HG02973 (cell line): ENCODE measurements at regions not wholly inside any gene's neighbourhood (a gene's known extent, or its start where the extent isn't known, plus 50 kb on each side); places are given as distances from the start of the nearest gene placed in this dataset.

ENCODE experiments used
- ATAC-seq: cut with Tn5 transposase; IDR thresholded peaks from one replicate; pipeline ENCODE4 v1.9.1; 2021; ENCODE audit warnings: moderate library complexity; ENCODE audit not compliant: unreplicated experiment

DNA sequence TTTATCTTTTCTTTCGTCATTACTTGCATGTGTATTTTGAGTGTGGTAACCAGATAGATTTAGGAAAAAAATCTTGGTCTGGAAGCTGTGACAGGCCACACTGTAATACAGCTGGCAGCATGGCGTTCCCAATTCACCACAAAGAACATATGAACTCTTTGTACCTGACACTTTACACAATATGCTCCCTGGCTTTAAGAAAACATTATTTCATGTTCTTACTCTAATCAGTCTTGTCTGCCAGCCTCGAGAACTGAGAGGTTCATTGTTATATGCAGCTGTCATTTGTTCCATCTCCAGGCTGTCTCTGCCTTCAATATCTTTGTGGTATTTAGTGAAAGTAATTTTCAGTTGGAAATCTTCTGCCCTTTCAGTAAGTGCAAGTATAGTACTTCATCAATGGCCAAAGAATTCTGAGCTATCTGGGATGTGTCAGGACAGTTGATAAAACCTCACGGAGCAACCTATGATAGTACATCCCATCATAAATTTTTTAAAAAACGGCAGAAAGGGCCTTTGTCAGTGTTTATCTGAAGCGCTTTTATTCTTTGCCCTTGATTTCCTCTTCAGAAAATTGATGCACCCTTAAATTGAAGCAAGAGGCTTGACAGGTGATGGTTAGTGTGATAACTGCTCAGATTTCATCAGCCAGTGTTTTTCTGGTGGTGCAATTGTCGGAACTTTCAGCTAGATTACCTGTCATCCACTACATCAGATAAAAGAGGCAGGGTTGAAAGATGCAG is 146.3 kb upstream of the SP8 start:
- no peak for ATAC-seq

DNA sequence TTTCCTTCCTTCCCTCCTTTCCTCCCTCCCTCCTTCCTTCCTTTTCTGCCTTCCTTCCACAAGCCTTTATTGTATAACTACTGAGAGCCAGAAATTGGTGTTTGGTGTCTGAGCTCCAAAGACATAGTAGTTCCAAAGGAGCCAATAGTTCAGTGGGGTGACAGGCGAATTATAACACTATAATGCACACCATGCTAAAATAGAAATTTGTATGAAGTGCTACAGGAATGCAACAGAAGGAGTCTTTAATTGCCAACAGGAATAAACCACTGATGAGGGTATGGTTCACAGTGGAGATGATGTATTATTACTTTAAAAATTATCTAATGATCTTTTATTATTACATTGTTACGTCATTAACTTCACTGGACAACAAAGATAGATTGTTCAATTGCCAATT is 158.8 kb upstream of the SP8 start:
- no peak for ATAC-seq

DNA sequence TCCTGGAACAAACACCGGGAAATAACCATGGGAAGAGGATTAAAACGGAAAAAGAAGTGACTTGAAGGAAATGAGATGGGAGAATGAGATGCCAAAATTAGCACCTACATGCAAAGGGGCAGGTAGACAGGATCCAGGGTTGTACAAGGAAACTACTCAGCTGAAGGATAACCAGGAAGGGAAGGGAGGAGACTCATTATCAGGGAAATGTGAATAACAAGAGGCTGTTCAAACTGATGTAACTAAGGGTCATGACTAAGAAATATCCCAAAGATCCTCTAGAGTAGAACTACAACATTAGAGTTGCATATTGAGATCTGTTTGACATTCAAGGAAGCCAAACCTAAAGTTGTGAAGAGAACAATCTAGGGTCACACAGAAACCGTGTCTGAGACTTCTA is 166.2 kb upstream of the SP8 start:
- ATAC-seq = no peak

DNA sequence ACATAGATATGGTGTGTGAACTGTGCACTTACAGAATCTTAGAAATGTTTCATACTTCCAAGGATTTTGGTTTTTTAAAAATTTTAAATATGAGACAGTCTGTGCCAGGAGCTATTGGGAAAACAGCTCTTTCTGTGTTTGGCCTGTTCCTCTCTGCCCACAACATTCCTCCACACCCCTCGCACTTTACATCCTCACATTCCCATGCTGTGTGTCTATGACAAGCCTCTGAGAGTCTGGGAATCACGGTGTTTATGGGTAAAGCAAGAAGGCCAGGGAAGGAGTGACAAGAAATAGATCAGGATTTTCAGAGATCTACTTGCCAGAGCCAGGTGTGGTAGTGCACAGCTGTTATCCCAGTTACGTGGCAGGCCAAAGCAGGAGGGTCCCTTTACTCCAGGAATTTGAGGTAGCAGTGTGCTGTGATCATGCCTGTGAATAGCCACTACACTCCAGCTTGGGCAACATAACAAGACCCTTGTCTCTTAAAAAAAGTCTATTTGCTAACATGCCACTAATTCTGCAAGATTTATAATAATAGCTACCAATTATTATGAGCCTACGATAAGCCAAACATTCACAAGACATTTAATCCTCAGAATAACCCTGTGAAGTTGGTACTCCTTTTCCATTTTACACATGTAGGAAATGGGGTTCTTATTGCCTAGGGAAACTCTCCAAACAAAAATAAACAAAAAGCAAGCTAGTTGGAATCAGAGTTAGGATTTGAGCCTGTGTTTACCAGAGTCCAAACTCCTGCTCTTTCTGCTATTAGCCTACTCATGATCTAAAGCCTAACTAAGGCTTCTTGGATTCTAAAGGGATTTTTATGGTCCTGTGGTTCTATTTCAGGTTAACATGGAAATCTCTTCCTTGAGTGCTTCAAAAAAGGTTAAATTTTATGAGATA is 168.3 kb upstream of the SP8 start:
- ATAC-seq = no peak

DNA sequence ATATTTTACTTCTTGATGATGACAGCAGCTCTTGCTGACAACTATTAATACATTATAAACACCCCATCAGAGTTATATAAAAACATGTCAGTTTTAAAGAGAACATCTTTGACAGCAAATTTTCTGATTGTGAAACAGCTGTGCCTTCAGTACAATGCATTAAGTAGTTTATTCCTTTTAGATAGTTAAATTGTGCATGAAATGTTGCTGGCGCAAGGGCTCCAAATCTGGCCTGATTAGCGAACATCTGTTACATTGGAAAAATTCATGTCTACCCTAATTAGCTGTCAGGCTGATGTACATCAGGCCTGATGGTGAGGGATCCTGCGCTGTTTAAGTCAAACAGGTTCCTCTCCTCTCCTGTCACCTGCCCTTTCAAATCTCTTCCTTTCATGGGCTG is 171.9 kb upstream of the SP8 start:
- no peak for ATAC-seq

DNA sequence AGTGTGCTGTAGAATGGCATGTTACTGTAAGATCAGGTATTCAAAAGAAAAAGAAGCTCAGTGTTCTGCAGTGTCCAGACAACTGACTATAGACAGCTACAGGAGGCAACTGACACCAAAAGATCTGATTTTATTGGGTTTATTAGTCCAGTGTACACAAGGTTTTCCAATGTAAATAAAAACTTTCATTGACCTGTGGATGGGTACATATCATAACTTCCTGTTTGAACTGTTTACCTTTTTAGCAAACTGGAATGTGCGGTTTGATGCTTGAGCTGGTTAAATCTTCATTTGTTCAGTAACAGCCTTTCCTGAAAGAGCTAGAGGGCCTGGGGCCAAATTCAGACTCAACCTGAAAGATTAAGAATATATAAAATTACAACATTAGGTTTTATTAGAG is 172.6 kb upstream of the SP8 start:
- ATAC-seq = no peak

DNA sequence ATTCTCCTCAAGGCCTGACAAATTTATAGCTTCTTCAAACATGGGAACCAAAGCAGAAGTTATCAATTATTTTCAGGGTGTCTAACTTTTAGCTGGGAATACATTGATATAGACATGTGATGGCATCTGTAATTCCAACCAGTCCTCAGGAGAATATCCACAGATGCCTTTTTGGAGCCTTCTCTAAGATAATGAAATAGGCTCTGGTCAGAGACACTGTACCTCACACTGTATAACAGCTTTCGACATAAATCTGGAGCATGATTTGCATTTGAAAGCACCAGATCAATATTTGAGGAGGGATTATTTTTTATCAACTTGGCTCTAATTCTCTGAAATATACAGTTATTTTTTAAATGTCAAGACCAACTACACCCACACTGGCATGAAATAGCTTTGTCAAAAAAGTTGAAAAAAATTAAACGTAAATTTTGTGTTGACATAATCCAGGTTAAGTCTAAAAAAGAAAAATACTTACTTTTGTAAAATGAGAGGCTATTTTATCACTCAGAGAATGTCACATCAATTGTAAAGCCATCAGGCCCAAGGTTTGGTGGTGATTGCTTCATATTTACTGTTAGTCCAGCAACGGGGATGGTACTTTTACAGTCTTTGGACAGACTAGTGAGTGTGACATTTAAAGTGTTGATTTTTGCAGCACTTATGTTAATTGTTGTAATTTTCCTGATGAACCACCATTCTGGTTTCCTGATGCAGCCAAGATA is 177.0 kb upstream of the SP8 start:
- no peak for ATAC-seq

DNA sequence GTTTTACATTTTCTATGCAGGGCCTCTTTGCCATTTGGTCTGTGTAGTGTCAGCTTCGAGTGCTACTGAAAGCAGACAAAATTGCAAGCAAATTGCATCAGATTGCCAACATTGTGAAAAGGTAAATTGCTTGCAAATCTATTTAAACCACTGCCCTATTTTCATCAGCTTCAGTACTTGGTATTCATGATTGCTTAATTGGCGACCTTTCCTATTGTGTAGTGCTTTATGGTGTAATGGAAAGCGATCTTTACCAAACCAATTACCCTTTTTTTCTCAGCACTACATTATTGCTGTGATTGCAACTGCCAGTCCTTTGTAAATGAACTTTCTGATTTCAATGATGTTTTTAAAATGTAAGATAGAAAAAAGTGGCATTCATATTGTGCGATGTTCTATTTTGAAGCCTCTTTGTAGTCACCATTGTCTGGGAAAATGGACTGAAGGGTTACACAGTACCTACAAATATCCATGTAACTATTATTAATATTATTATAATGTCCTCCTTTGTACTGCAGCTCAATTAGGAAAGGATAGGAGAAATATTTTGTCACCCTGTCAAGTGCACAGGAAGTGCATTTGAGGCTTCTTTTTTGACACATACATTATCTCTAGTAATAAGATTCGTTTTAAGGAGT is 177.7 kb upstream of the SP8 start:
- ATAC-seq = no peak

DNA sequence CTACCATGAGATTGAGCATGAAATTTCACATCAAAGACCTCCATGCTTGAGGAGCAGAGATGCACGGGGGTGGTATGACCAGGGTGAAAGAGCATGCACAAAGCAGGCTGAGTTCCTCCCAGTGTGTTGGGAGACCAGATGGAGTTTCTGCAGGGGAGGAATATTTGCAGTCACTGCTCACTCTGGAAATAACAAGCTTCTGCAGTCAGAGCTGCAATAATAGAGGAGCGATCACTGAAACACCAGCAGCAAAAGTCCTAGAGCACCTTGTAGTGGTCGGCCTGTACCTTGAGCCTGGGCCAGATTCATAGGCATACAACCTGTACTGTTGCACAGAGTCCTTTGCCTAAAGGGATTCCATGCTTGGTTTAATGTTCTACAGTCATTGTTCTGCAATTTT is 184.5 kb upstream of the SP8 start:
- no peak for ATAC-seq

DNA sequence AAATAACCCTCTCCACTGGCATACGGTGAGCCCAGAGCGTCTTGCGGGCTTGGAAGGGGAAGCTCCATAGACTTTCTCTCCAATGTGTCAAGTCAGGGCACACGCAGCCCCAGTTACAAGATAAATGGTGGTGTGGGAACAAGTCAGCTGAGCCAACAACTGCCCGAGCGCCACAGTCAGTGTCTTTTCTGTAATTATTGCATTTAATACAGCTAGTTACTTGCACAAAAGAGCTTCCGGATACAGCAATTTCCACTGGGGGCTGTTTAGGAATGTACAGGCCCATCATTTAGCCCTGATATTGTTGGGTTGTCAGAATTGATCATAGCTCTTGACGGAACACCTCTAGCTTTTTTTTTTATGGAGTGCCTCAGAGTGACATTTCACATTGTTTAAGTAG is 193.5 kb upstream of the SP8 start:
- no peak for ATAC-seq

DNA sequence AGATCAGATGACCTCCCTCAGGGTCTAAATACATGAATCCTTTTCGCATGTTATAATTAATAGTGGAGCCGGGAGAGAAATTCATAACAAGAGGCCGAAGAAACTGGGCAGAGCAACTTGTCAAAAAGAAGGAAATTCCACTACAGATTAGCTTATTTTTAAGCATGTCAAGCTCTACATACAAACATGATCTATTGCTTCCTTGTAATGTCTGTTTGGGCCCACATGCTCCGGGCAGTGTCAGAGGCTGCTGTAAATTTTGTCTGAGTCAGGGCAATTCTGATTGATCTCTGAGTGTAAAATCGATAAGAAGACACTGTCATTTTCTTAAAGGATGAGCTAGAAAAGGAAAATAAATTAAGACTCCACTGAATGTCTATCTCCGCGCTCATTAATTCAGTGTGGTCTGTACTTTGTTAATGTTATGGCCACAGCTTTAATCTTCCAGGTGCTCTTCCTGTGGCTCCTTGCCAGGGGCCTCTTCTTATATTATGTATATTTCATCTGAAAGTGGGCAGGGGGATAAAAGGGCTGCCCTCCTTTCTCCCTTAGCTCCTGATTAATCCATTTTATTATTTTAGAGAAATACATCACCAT is 194.1 kb upstream of the SP8 start:
- ATAC-seq = no peak

DNA sequence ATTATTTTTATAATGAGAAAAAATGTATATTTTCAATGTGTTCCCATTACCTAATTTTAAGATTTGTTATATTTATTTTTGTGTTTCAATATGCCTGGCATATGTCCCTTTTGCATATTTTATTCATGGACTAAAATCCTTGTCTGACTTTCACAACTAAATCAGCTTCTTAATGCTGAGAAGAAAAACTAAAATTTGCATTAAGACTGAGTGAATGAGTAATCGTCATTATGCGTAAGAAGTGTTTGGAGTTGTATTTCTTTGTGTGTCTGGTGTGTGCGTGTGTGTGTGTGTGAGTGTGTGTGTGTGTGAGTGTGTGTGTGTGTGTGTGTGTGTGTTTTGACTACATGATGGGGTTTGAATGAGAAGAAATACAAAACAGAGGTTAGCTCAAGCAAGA is 201.7 kb upstream of the SP8 start:
- no peak for ATAC-seq

DNA sequence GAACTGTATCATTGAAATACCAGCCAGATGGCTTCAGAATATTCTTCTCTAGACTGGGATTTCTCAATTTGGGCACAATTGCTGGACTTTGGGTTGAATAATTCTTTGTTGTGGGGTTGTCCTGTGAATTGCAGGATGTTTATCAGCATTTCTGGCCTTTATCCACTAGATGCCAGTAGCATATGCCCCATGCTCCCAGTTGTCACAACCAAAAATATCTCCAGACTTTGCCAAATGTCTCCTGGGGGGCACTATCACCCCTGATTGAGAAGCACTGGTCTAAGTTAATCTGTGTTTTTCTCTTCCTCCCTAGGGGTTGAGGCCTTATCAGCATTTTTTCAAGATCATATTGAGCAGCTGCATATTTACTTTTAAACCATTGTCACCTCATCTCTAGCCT is 204.9 kb upstream of the SP8 start:
- no peak for ATAC-seq

DNA sequence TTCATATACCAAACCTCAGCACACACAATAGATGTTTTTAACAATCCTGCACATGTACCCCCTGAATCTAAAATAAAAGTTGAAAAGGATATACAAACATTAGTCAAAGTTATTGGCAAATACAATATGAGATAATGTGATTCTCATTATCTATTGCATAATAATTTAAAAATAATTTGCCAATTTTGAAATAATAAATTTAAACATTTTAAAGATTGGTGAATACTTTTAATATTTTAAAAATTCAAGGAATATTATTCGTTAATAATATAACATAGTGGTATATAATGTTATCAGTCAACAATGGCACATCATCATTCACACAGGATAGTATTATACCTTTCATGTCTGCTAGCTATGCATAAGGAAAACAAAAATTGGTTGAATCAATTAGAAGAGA is 207.0 kb upstream of the SP8 start:
- ATAC-seq = no peak

DNA sequence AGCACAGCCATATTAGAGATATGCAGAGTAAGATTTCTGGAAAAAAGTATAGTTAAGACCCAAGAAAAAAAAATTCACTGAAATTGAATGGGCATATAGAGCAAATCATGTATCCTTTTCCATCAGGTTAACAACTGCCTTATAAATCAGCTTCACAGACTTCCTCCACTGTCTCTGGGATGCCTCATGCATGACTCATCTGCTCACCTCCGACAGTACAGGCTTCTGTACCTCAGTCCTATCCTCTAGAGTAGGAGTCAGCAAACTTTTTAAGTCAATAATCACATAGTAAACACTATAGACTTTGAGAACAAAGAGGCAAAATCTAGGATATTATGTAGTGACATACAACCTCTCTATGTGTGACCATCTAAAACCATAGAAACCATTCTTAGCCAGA is 211.6 kb upstream of the SP8 start:
- ATAC-seq = no peak

DNA sequence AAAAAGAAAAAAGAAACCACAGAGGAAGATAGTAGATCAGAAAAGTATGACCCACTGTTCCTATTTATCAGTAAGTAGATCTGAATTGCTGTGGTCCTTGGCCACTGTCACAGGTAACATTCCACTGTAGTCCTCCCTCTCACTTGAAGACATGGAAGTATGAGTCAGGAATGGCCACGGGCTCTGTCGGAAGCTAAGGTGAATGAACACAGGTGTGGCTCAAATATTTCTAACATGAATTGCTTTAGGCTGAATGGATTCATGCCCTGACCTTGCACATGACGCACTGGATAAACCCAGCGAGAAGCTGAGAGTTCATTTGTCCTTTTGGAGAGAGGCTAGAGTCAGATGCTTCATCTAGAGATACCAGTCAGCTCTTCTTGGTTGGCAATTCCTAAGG is 224.5 kb upstream of the SP8 start:
- ATAC-seq = no peak

DNA sequence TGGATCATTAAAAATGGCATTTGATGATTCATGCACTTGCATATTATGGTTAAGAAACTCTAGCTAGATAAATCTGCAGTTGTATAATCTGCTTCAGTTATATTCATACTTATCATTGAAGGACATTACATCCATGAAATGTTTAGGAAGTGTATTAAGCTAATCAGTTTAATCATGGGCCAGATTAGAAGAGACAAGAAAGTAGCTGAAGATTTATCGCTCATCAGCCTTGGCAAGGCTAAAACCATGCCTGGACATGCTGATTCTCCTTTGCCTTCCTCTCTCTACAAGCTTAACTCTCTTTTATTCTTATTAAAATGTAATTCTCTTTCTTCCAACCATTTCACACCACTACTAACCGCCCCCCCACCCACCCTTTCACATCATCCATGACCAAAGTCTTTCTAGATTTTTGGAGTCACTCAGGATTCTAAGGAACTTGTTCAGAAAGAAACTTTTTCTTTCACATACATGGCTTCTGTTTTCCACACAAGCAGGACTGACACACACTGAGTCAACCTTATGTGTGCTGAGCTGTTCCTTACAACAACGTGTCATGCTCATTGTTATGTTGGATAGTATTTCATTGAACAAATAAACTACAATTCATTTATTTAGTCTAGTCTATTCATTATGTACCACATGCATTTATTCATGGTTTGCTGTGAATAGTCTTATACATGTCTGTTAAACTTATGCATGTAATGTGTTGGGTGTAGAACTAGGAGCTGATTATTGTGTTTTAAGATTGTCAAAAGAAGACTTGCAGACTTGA is 227.3 kb upstream of the SP8 start:
- no peak for ATAC-seq

DNA sequence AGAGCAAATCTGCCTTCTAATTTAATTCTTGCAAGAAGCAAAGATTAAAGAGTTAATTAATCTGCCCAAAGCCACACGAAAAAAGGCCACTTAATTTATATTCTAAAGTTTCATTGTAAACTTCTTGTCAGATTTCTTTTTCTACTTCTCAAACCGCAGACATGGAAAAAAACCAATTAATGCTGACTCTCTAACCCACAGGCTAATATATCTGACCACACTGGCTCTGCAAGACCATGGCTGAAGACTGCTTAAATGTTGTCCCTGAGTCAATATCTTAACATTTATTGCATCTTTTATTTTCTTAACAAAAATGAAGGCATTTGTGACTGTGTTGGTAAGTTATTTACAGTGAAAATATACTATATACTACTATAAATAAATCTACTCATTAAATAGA is 234.0 kb upstream of the SP8 start:
- no peak for ATAC-seq

DNA sequence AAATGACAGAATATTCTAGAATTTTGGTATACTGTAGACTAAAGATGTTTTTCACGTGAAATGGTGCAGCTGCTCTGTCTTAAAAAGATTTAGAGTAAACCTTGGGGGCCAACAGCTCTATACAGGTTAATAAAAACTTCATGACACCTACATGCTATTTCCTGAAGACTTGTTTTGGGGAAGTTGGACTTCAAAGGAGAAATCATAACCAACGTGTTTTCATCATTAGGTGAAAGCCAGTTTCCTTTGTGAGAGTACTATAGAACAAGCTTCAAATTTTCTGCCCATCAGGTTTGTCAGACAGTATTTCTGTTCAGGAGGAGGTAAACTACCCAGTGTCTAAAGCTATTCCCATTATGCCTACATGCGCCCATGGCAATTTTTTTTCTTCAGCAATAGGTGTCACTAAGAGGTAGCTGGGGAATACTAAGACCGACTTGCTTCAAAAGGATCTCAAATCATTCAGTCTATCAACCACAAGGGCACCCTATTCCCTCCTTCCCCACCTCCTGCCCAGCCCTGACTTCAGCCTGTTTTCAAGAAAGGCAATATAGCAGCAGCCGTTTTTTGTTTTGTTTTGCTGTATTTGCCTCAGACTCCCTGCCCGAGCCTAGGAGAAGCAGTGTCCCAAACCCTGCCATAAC is 237.3 kb upstream of the SP8 start:
- ATAC-seq = no peak

DNA sequence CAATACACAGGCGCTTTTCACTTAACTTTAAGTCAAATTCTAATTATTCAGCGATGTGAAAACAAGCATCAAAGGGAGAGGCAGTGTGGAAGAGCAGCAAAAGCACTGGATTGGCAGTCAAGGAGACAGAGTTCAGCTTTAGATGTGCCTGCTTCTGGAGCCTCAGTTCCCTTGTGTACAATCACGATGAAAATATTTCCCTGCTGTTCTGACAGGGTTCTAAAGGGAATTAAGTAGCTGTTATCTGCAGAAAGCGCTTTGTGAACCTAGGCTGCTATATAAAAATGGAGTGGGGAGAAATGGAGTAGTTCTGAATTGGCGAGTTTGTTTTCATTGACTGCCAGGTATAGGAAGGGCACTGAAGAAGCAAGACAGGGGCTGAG is 237.8 kb upstream of the SP8 start:
- ATAC-seq = no peak
